B cell (primary cell): ENCODE measurements at regions not wholly inside any gene's neighbourhood (a gene's known extent, or its start where the extent isn't known, plus 50 kb on each side); places are given as distances from the start of the nearest gene placed in this dataset.

Experiments
- ATAC-seq: fragments of 200-7000 bp; cut with Tn5 transposase; one replicate; pipeline ENCODE4 v1.10.0; 2021; ENCODE audit warnings: low read depth, mild to moderate bottlenecking, moderate number of reproducible peaks, moderate library complexity
- CTCF ChIA-PET: fragments of 350-600 bp; sonication (Branson Sonifier 250); formaldehyde crosslinking; loops from one replicate; lab custom pipeline; 2021; ENCODE audit warnings: antibody characterized with exemption, inconsistent platforms; lab: Charles Lee
- POLR2A ChIA-PET: fragments of 350-600 bp; sonication (Branson Sonifier 250); formaldehyde crosslinking; loops from one replicate; lab custom pipeline; 2021; ENCODE audit warnings: antibody characterized with exemption; lab: Charles Lee
- DNase-seq: peaks from one replicate; pipeline ENCODE4 v3.0.0; 2013
- H2AFZ ChIP-seq: 2 replicates; pipeline ENCODE4 v1.6.1; 2012; ENCODE audit warnings: mild to moderate bottlenecking, low read depth, low read length; ENCODE audit not compliant: insufficient read depth, poor library complexity, severe bottlenecking
- H3K27ac ChIP-seq, 2 donors: 1 replicate in 1 of 2; 2 replicates in 1 of 2; pipeline ENCODE4 v1.5.1; 2012 to 2013; ENCODE audit warnings: low read length in 2 of 2, mild to moderate bottlenecking in 2 of 2, moderate library complexity in 1 of 2
- H3K27me3 ChIP-seq, 4 experiments: fragments of 200-600 bp in 1 of 4; sonication (generic) in 1 of 4; replicated peaks in 1 of 4; 1 replicate in 2 of 4; 2 replicates in 2 of 4; pipeline versions ENCODE4 v1.6.1 to v1.7.0; 2013 to 2016; ENCODE audit warnings: low read length in 3 of 4, mild to moderate bottlenecking in 2 of 4, mixed read lengths in 1 of 4, moderate library complexity in 1 of 4; ENCODE audit not compliant: insufficient read depth in 4 of 4, control insufficient read depth in 3 of 4; ENCODE audit errors: control extremely low read depth in 1 of 4
- H3K36me3 ChIP-seq, 2 experiments: replicated peaks in 1 of 2; 1 replicate in 1 of 2; 2 replicates in 1 of 2; pipeline versions ENCODE4 v1.6.1 to v1.7.1; 2013; ENCODE audit warnings: low read length in 1 of 2; ENCODE audit not compliant: insufficient read depth in 2 of 2, control insufficient read depth in 1 of 2; ENCODE audit errors: control extremely low read depth in 1 of 2, extremely low read depth in 1 of 2
- H3K4me1 ChIP-seq, 2 donors: fragments of 200-600 bp in 1 of 2; sonication (generic) in 1 of 2; 1 replicate in 1 of 2; 2 replicates in 1 of 2; pipeline versions ENCODE4 v1.5.1 to v1.6.1; 2013 to 2017; ENCODE audit warnings: low read length in 2 of 2; ENCODE audit not compliant: control insufficient read depth in 2 of 2, insufficient read depth in 2 of 2
- H3K4me2 ChIP-seq: replicated peaks from 2 replicates; pipeline ENCODE3; 2012; ENCODE audit warnings: mild to moderate bottlenecking, low read depth, low read length; ENCODE audit not compliant: poor library complexity, severe bottlenecking
- H3K4me3 ChIP-seq, 5 experiments: fragments of 200-600 bp in 1 of 5; sonication (generic) in 1 of 5; 1 replicate in 3 of 5; 2 replicates in 2 of 5; pipeline versions ENCODE4 v1.5.1 to v1.7.0; 2011 to 2016; ENCODE audit warnings: low read length in 4 of 5, mild to moderate bottlenecking in 4 of 5, low read depth in 2 of 5, control low read depth in 1 of 5, moderate library complexity in 1 of 5; ENCODE audit not compliant: insufficient read depth in 1 of 5; ENCODE audit errors: control extremely low read depth in 1 of 5, extremely low read depth in 1 of 5
- H3K79me2 ChIP-seq: fragments of 200-600 bp; sonication (generic); one replicate; pipeline ENCODE4 v1.6.0; 2016; ENCODE audit warnings: low read length; ENCODE audit not compliant: control insufficient read depth, insufficient read depth
- H3K9ac ChIP-seq: fragments of 200-600 bp; sonication (generic); 2 replicates; pipeline ENCODE4 v1.6.1; 2017; ENCODE audit warnings: mild to moderate bottlenecking, low read length, moderate library complexity
- H3K9me3 ChIP-seq, 3 donors: one replicate each; pipeline versions ENCODE4 v1.6.1 to v1.7.1; 2013; ENCODE audit warnings: low read length in 2 of 3; ENCODE audit not compliant: control insufficient read depth in 2 of 3, insufficient read depth in 1 of 3; ENCODE audit errors: control extremely low read depth in 1 of 3
- H4K20me1 ChIP-seq: 2 replicates; pipeline ENCODE4 v1.6.0; 2012; ENCODE audit warnings: mild to moderate bottlenecking, low read length; ENCODE audit not compliant: insufficient read depth, control insufficient read depth, poor library complexity, severe bottlenecking
- H3K27ac Mint-ChIP-seq: one replicate; pipeline ENCODE4 v1.8.0; 2021; ENCODE audit warnings: mixed read lengths
- H3K27me3 Mint-ChIP-seq: one replicate; pipeline ENCODE4 v1.8.0; 2021; ENCODE audit warnings: mixed read lengths
- H3K4me1 Mint-ChIP-seq: one replicate; pipeline ENCODE4 v1.8.0; 2021; ENCODE audit warnings: mixed read lengths
- H3K4me3 Mint-ChIP-seq: one replicate; pipeline ENCODE4 v1.8.0; 2021; ENCODE audit warnings: mixed read lengths
- H3K9me3 Mint-ChIP-seq: one replicate; pipeline ENCODE4 v1.8.0; 2022; ENCODE audit warnings: mixed read lengths; ENCODE audit not compliant: insufficient read depth
- CTCF ChIP-seq: fragments of 200-600 bp; IDR thresholded peaks from one replicate; pipeline ENCODE4 v1.8.0; 2022; ENCODE audit warnings: antibody characterized with exemption, mild to moderate bottlenecking
- EZH2 ChIP-seq: IDR thresholded peaks from 2 replicates; pipeline ENCODE4 v1.6.1; 2012; ENCODE audit warnings: borderline replicate concordance, low read depth, mild to moderate bottlenecking, moderate library complexity, low read length; ENCODE audit not compliant: insufficient read depth, poor library complexity, severe bottlenecking
- WGBS: methylation state at CpG from one replicate; pipeline ENCODE4 v1.1.5; 2013; ENCODE audit warnings: missing lambda C conversion rate; ENCODE audit not compliant: insufficient coverage; 5-methylcytosine and 5-hydroxymethylcytosine counted together
- intact Hi-C: fragments of 100-400 bp; cut with micrococcal nuclease; formaldehyde crosslinking; loops from one replicate; pipeline ENCODE4 v1.10.0; 2022

DNA sequence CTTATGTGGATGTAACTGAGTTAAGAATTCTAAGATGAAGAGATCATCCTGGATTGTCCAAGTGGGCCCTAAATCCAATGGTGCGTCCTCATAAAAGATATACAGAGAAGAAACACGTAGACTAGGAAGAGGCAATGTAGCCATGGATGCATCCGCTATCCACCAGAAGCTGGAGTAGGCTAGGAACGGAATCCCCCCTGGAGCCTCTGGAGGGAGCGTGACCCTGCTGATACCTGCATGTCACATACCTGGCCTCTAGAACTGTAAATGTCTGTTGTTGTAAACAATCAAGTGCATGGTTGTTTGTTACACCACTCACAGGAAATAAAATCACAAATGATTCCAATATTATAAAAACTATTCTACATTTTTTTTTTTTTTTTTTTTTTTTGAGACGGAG, 254.5 kb upstream of the RORA start:
- H3K4me3 ChIP-seq, result no peak overlapping the region
- H3K36me3 ChIP-seq, result no peaks in the 10 kb centered on the region
- H4K20me1 ChIP-seq, result no peaks in the 10 kb centered on the region
- intact Hi-C loops, result no loop called here
- CTCF ChIA-PET, result no interaction called here
- ATAC-seq (no peak), DNase-seq (no peak)
- H3K79me2 ChIP-seq, result no peaks in the 10 kb centered on the region
- H3K9ac ChIP-seq, result no peak overlapping the region
- Mint-ChIP-seq H3K27ac (no peak overlapping the region), H3K4me3 (no peak overlapping the region), H3K9me3 (no peaks in the 10 kb centered on the region), H3K27me3 (peaks cover 4% of the 10 kb centered on the region), H3K4me1 (no peaks in the 10 kb centered on the region)
- POLR2A ChIA-PET, result no interaction called here
- no peaks in the 10 kb centered on the region for H3K9me3 ChIP-seq
- TF ChIP-seq EZH2, result no peak
- TF ChIP-seq CTCF, result no peak
- 100% methylated on average over 3 of the region's 6 CpGs for WGBS
- no peak overlapping the region for H2AFZ ChIP-seq
- no peak overlapping the region for H3K27ac ChIP-seq
- no peaks in the 10 kb centered on the region for H3K27me3 ChIP-seq
- no peaks in the 10 kb centered on the region for H3K4me1 ChIP-seq
- H3K4me2 ChIP-seq, result no peak overlapping the region

DNA sequence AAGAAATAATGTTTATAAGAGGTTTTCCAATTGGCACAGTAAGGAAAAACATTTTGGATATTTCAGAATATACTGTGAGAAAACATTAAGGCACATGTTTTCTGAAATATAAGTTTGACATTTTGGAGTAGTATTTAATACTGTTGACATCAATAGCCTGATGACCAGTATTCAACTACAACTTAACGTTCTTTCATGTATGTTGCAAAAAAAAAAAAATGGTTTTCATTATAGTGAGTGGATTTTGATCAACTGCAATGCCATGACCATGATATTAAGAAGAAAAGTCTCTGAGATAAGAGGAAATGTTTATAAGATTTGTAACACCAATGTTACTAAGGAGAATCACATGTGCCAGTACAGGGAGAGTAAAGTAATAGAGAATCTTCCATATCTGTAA, 252.8 kb upstream of the RORA start:
- no peak overlapping the region for H2AFZ ChIP-seq
- TF ChIP-seq EZH2 (no peak), CTCF (no peak)
- CTCF ChIA-PET, result no interaction called here
- no peak overlapping the region for H3K4me3 ChIP-seq
- H3K9me3 ChIP-seq, result no peaks in the 10 kb centered on the region
- Mint-ChIP-seq H3K4me1 (no peaks in the 10 kb centered on the region), H3K9me3 (no peaks in the 10 kb centered on the region), H3K27ac (no peak overlapping the region), H3K4me3 (no peak overlapping the region), H3K27me3 (peaks cover 4% of the 10 kb centered on the region)
- H3K27me3 ChIP-seq, result no peaks in the 10 kb centered on the region
- DNase-seq (no peak), ATAC-seq (no peak)
- no peaks in the 10 kb centered on the region for H3K79me2 ChIP-seq
- no peaks in the 10 kb centered on the region for H3K36me3 ChIP-seq
- H4K20me1 ChIP-seq, result no peaks in the 10 kb centered on the region
- intact Hi-C loops, result no loop called here
- no peak overlapping the region for H3K9ac ChIP-seq
- WGBS, result no CpG with 5 or more reads among the region's 1 CpG
- POLR2A ChIA-PET, result no interaction called here
- H3K27ac ChIP-seq, result no peak overlapping the region
- no peak overlapping the region for H3K4me2 ChIP-seq
- no peaks in the 10 kb centered on the region for H3K4me1 ChIP-seq
